GM18951 (cell line): ENCODE measurements at regions not wholly inside any gene's neighbourhood (a gene's known extent, or its start where the extent isn't known, plus 50 kb on each side); places are given as distances from the start of the nearest gene placed in this dataset.

Experiments
- POLR2A ChIP-seq: IDR thresholded peaks from 4 replicates; pipeline ENCODE4 v1.6.1; 2011; ENCODE audit warnings: mild to moderate bottlenecking; ENCODE audit not compliant: insufficient read length, insufficient read depth; ENCODE audit errors: extremely low read depth
- in situ Hi-C: fragments of 300-500 bp; cut with MboI; formaldehyde crosslinking; loops from one replicate; pipeline ENCODE4 v1.12.0; 2022; ENCODE audit warnings: low sequenced_read_pairs, mixed read lengths, inconsistent platforms; ENCODE audit not compliant: unreplicated experiment

- in situ Hi-C loops: no loop called here
- TF ChIP-seq POLR2A: no peak
Observed at GRCh38 chr4:110788302-110788701, 165.4 kb upstream of the PITX2 start.

- no peak for TF ChIP-seq POLR2A
- in situ Hi-C loops: no loop called here
Observed at GRCh38 chr4:110792036-110792435, 169.2 kb upstream of the PITX2 start.

- no peak for TF ChIP-seq POLR2A
- in situ Hi-C loops: no loop called here
Observed at GRCh38 chr4:110793381-110793801, 170.5 kb upstream of the PITX2 start.

GRCh38 chr4:110793890-110794554 is 171.1 kb upstream of the PITX2 start:
- in situ Hi-C loops: no loop called here
- no peak for TF ChIP-seq POLR2A

GRCh38 chr4:110795971-110796370 is 173.1 kb upstream of the PITX2 start:
- in situ Hi-C loops: no loop called here
- no peak for TF ChIP-seq POLR2A

GRCh38 chr4:110797486-110797885 is 174.6 kb upstream of the PITX2 start:
- TF ChIP-seq POLR2A: no peak
- in situ Hi-C loops: no loop called here

- in situ Hi-C loops: no loop called here
- TF ChIP-seq POLR2A: no peak
Observed at GRCh38 chr4:110798687-110799086, 175.8 kb upstream of the PITX2 start.

- TF ChIP-seq POLR2A: no peak
- in situ Hi-C loops: no loop called here
Observed at GRCh38 chr4:110799211-110799610, 176.3 kb upstream of the PITX2 start.

GRCh38 chr4:110801591-110801990 is 178.7 kb upstream of the PITX2 start:
- no peak for TF ChIP-seq POLR2A
- in situ Hi-C loops: no loop called here

- in situ Hi-C loops: no loop called here
- no peak for TF ChIP-seq POLR2A
Observed at GRCh38 chr4:110808351-110808878, 185.5 kb upstream of the PITX2 start.

- no peak for TF ChIP-seq POLR2A
- in situ Hi-C loops: no loop called here
Observed at GRCh38 chr4:110815950-110816349, 193.1 kb upstream of the PITX2 start.

- in situ Hi-C loops: no loop called here
- no peak for TF ChIP-seq POLR2A
Observed at GRCh38 chr4:110816367-110816766, 193.5 kb upstream of the PITX2 start.

- no peak for TF ChIP-seq POLR2A
- in situ Hi-C loops: no loop called here
Observed at GRCh38 chr4:110821186-110821585, 198.3 kb upstream of the PITX2 start.

- in situ Hi-C loops: no loop called here
- no peak for TF ChIP-seq POLR2A
Observed at GRCh38 chr4:110823251-110823650, 200.4 kb upstream of the PITX2 start.
